ENCODE measurements at regions not wholly inside any gene's neighbourhood (a gene's known extent, or its start where the extent isn't known, plus 50 kb on each side); places are given as distances from the start of the nearest gene placed in this dataset.
"Not testable (repeated sequence)": the region's sequence is repeated elsewhere in the genome, so short reads cannot be mapped to it uniquely, and the experiment has no call there.

DNA sequence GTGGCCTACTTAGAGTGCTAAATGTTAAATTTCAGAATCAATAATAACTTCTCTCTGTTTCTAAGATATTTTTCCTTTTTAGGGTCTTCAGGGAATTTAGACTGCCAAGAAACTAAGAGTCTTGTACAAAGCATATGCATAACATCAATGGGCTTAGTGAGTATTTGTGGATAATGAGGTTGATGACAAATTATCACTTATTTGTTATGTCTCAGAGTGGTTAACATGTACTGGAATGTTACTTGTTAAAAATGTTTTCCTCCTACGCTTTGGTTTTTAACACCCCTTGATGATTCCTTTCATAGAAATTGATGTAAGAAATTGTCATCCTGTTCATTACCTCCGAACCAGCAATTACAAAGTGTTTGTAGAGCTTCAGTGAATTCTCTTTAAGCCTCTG lies 144.3 kb downstream of the MRPS30 start (continued):
- TF ChIP-seq, protein P1, sequence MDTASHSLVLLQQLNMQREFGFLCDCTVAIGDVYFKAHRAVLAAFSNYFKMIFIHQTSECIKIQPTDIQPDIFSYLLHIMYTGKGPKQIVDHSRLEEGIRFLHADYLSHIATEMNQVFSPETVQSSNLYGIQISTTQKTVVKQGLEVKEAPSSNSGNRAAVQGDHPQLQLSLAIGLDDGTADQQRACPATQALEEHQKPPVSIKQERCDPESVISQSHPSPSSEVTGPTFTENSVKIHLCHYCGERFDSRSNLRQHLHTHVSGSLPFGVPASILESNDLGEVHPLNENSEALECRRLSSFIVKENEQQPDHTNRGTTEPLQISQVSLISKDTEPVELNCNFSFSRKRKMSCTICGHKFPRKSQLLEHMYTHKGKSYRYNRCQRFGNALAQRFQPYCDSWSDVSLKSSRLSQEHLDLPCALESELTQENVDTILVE (CRISPR knock-in tag; IDR thresholded peaks at IDR 0.05): no peak

DNA sequence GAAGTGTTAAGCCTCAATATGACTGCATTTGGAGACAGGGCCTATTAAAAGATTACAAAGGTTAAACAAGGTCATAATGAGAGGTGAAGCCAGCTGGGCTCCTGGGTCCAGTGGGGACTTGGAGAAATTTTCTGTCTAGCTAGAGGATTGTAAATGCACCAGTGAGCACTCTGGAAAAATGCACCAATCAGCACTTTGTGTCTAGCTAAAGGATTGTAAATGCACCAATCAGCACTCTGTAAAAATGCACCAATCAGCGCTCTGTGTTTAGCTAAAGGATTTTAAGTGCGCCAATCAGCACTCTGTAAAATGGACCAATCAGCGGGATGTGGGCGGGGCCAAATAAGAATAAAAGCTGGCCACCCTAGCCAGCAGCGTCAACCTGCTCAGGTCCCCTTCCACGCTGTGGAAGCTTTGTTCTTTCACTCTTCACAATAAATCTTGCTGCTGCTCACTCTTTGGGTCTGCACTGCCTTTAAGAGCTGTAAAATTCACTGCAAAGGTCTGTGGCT lies 150.3 kb downstream of the MRPS30 start:
- H3K4me2 ChIP-seq (ENCODE audit: low read depth, low read length); FAIRE-seq; intact Hi-C loops (cut with micrococcal nuclease; ENCODE audit: unreplicated experiment); H3K9ac ChIP-seq (ENCODE audit: insufficient read depth, low read depth, low read length); H3K4me1 ChIP-seq (ENCODE audit: insufficient read depth, low read length); DNase-seq (ENCODE audit: low spot score); CTCF ChIA-PET (ENCODE audit: low intra/inter-chr PET ratio, low total read pairs); POLR2A ChIA-PET; ATAC-seq; H3K4me3 ChIP-seq (replicated peaks in 1 of 3; ENCODE audit: insufficient read depth in 1 of 3, low read depth in 2 of 3, low read length in 3 of 3); H3K27me3 ChIP-seq (ENCODE audit: control insufficient read depth in 1 of 2, insufficient read depth in 2 of 2, low read length in 2 of 2); H4K20me1 ChIP-seq (ENCODE audit: insufficient read depth, low read length); H3K79me2 ChIP-seq (ENCODE audit: insufficient read depth, low read length); H2AFZ ChIP-seq (ENCODE audit: low read length); H3K36me3 ChIP-seq (replicated peaks in 1 of 2; ENCODE audit: control insufficient read depth in 1 of 2, insufficient read depth in 2 of 2, low read length in 2 of 2); in situ Hi-C loops (cut with HindIII; ENCODE audit: extremely low pct_ligation_motif_present, low pct_unique_long_range_greater_than_20kb); H3K27ac ChIP-seq (ENCODE audit: extremely low read length, insufficient read depth, low read length); BruUV-seq (replicated peaks): not testable (repeated sequence)
- H3K9me3 ChIP-seq (ENCODE audit: low read length): peaks cover 45% of the 10 kb centered on the region
- WGBS (ENCODE audit: low lambda C conversion rate): 12% methylated on average over 6 of the region's 6 CpGs
- TF ChIP-seq MAFK (conservative IDR thresholded peaks at IDR 0.05 in 1 of 2, IDR thresholded peaks at IDR 0.05 in 1 of 2; ENCODE audit: low read length in 2 of 2) (peak; percentile 59 to 77; a peak in 3 of 4 replicates), MAFF (IDR thresholded peaks at IDR 0.05; ENCODE audit: low read depth, low read length) (peak; percentile 68)

DNA sequence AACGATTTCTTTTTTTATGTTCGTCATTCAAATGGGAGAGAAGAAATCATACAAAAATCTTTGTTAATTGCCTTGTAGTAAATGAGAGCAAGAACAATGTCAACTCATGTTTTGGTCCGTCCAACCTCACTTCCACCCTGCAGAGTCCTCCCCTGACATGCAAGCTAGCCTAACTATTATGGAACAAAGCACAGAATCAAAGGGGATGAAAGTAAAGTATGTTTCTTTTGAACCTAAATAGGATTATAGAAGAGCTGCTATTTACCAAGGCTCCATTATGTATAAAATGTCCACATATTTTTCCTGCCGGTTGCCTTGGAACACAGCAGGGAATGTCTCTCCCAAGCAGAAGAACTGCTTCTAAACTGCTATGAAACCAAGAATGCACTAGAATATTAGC lies 161.1 kb downstream of the MRPS30 start:
- Histone ChIP-seq H3K4me3 (replicated peaks in 1 of 3; ENCODE audit: insufficient read depth in 1 of 3, low read depth in 2 of 3, low read length in 3 of 3) (no peak overlapping the region), H2AFZ (ENCODE audit: low read length) (no peak overlapping the region), H4K20me1 (ENCODE audit: insufficient read depth, low read length) (no peaks in the 10 kb centered on the region), H3K4me2 (ENCODE audit: low read depth, low read length) (no peak overlapping the region), H3K27ac (ENCODE audit: extremely low read length, insufficient read depth, low read length) (no peak overlapping the region), H3K27me3 (ENCODE audit: control insufficient read depth in 1 of 2, insufficient read depth in 2 of 2, low read length in 2 of 2) (no peaks in the 10 kb centered on the region), H3K79me2 (ENCODE audit: insufficient read depth, low read length) (no peaks in the 10 kb centered on the region), H3K36me3 (replicated peaks in 1 of 2; ENCODE audit: control insufficient read depth in 1 of 2, insufficient read depth in 2 of 2, low read length in 2 of 2) (no peaks in the 10 kb centered on the region), H3K4me1 (ENCODE audit: insufficient read depth, low read length) (no peaks in the 10 kb centered on the region), H3K9me3 (ENCODE audit: low read length) (peaks cover 74% of the 10 kb centered on the region), H3K9ac (ENCODE audit: insufficient read depth, low read depth, low read length) (no peak overlapping the region)
- ChIA-PET POLR2A (no interaction called here), CTCF (ENCODE audit: low intra/inter-chr PET ratio, low total read pairs) (no interaction called here)
- 25% methylated on average over 4 of the region's 4 CpGs for WGBS (ENCODE audit: low lambda C conversion rate)
- FAIRE-seq (no peak), ATAC-seq (no peak), DNase-seq (ENCODE audit: low spot score) (no peak)
- in situ Hi-C loops (cut with HindIII; ENCODE audit: extremely low pct_ligation_motif_present, low pct_unique_long_range_greater_than_20kb) (no loop called here), intact Hi-C loops (cut with micrococcal nuclease; ENCODE audit: unreplicated experiment) (no loop called here)
- BruUV-seq (replicated peaks): no TSS peak
- TF ChIP-seq HNF1B (CRISPR knock-in tag; IDR thresholded peaks at IDR 0.05) (no peak), MLLT10 (CRISPR knock-in tag; IDR thresholded peaks at IDR 0.05) (no peak), ZGPAT (CRISPR knock-in tag; IDR thresholded peaks at IDR 0.05) (no peak), FOXP1 (IDR thresholded peaks at IDR 0.05) (no peak), FOXP1 (CRISPR knock-in tag; IDR thresholded peaks at IDR 0.05) (no peak), ZNF263 (CRISPR knock-in tag; IDR thresholded peaks at IDR 0.05) (no peak), NR2F2 (IDR thresholded peaks at IDR 0.05; ENCODE audit: borderline replicate concordance, low read depth) (no peak), ZBTB42 (CRISPR knock-in tag; IDR thresholded peaks at IDR 0.05) (no peak), CBX2 (IDR thresholded peaks at IDR 0.05; ENCODE audit: low read depth, low read length) (no peak), CBX2 (CRISPR knock-in tag; IDR thresholded peaks at IDR 0.05; ENCODE audit: low read depth) (no peak), ZMAT5 (CRISPR knock-in tag; IDR thresholded peaks at IDR 0.05; ENCODE audit: borderline replicate concordance, low read depth) (no peak), MIXL1 (CRISPR knock-in tag; IDR thresholded peaks at IDR 0.05) (no peak)
